Right lung (tissue), 2 donors: ENCODE measurements at regions not wholly inside any gene's neighbourhood (a gene's known extent, or its start where the extent isn't known, plus 50 kb on each side); places are given as distances from the start of the nearest gene placed in this dataset.

Source experiments
- DNase-seq, 2 donors: peaks; one replicate each; pipeline ENCODE4 v3.0.0-alpha.2; 2013

GRCh38 chr1:115893545-115893944 lies 52.6 kb upstream of the NHLH2 start:
- no peak for DNase-seq

GRCh38 chr1:115898020-115898419 lies 57.1 kb upstream of the NHLH2 start:
- no peak for DNase-seq

- no peak for DNase-seq
These were observed 59.9 kb upstream of the NHLH2 start for GRCh38 chr1:115900856-115901255.

GRCh38 chr1:115906627-115907026 lies 65.7 kb upstream of the NHLH2 start:
- DNase-seq, result no peak

GRCh38 chr1:115907092-115907491 lies 66.2 kb upstream of the NHLH2 start:
- no peak for DNase-seq

GRCh38 chr1:115908565-115909274 lies 67.6 kb upstream of the SLC22A15 start:
- no peak for DNase-seq

GRCh38 chr1:115910231-115910630 lies 66.1 kb upstream of the SLC22A15 start:
- no peak for DNase-seq

- peak; percentile 6 to 20 for DNase-seq
These were observed 65.0 kb upstream of the SLC22A15 start for GRCh38 chr1:115911294-115911693.

GRCh38 chr1:115912116-115912515 lies 64.2 kb upstream of the SLC22A15 start:
- no peak for DNase-seq

GRCh38 chr1:115922801-115923200 lies 53.5 kb upstream of the SLC22A15 start:
- DNase-seq, result no peak

- no peak for DNase-seq
These were observed 51.5 kb upstream of the SLC22A15 start for GRCh38 chr1:115924770-115925169.

GRCh38 chr1:115925467-115925866 lies 50.8 kb upstream of the SLC22A15 start:
- no peak for DNase-seq
